Gastroesophageal sphincter (tissue), 4 donors: ENCODE measurements at regions not wholly inside any gene's neighbourhood (a gene's known extent, or its start where the extent isn't known, plus 50 kb on each side); places are given as distances from the start of the nearest gene placed in this dataset.
A peak's percentile ranks its signal among the peaks of the same experiment; 100 is the strongest.

Source experiments
- ATAC-seq: fragments of 150-250 bp; one replicate; pipeline ENCODE4 v1.9.1; 2016; ENCODE audit warnings: mild to moderate bottlenecking, moderate library complexity
- H3K27ac ChIP-seq, 4 donors: fragments of 200-600 bp; sonication (generic) in 3 of 4; 1 replicate in 3 of 4; 2 replicates in 1 of 4; pipeline ENCODE4 v1.5.1; 2016 to 2019
- H3K27me3 ChIP-seq: fragments of 200-600 bp; sonication (generic); one replicate; pipeline ENCODE4 v1.5.1; 2019
- H3K36me3 ChIP-seq, 2 donors: fragments of 200-600 bp; sonication (generic); one replicate each; pipeline ENCODE4 v1.5.1; 2019; ENCODE audit warnings: control low read depth in 1 of 2
- H3K4me1 ChIP-seq, 3 donors: fragments of 200-600 bp; sonication (generic); 1 replicate in 2 of 3; 2 replicates in 1 of 3; pipeline ENCODE4 v1.5.1; 2016 to 2019; ENCODE audit warnings: control low read depth in 2 of 3
- H3K4me3 ChIP-seq, 2 donors: fragments of 200-600 bp; sonication (generic); one replicate each; pipeline ENCODE4 v1.5.1; 2019; ENCODE audit warnings: mild to moderate bottlenecking in 1 of 2, moderate library complexity in 1 of 2
- H3K9me3 ChIP-seq, 3 donors: fragments of 200-600 bp; sonication (generic); one replicate each; pipeline ENCODE4 v1.5.1; 2017 to 2019; ENCODE audit warnings: control low read depth in 2 of 3
- CTCF ChIP-seq, 4 experiments: fragments of 200-600 bp in 2 of 4; fragments of 450-650 bp in 2 of 4; sonication (generic) in 1 of 4; IDR thresholded peaks; one replicate each; pipeline ENCODE4 v1.5.1; 2017 to 2019; ENCODE audit warnings: antibody characterized with exemption in 4 of 4, mild to moderate bottlenecking in 2 of 4, moderate library complexity in 2 of 4
- EP300 ChIP-seq: sonication (generic); formaldehyde crosslinking; IDR thresholded peaks from one replicate; pipeline ENCODE4 v1.6.1; 2017; ENCODE audit warnings: antibody characterized with exemption, mild to moderate bottlenecking
- POLR2A ChIP-seq, 2 donors: fragments of 450-650 bp; IDR thresholded peaks; one replicate each; pipeline ENCODE4 v1.6.1; 2017; ENCODE audit warnings: antibody characterized with exemption in 2 of 2, mild to moderate bottlenecking in 2 of 2, moderate library complexity in 1 of 2
- POLR2AphosphoS5 ChIP-seq: sonication (generic); formaldehyde crosslinking; IDR thresholded peaks from one replicate; pipeline ENCODE4 v1.6.1; 2017; ENCODE audit warnings: antibody characterized with exemption
- WGBS, 2 donors: methylation state at CpG; one replicate each; pipeline ENCODE4 v1.1.5; 2018; ENCODE audit warnings: low coverage in 1 of 2; 5-methylcytosine and 5-hydroxymethylcytosine counted together

GRCh38 chr12:114744691-114745090 lies 60.7 kb upstream of the TBX3 start:
- no peaks in the 10 kb centered on the region for H3K9me3 ChIP-seq
- no peaks in the 10 kb centered on the region for H3K36me3 ChIP-seq
- peak overlapping the region in 1 of 2 donors; percentile 34 for H3K4me3 ChIP-seq
- no peak overlapping the region for H3K27ac ChIP-seq
- no peaks in the 10 kb centered on the region for H3K27me3 ChIP-seq
- no peak for ATAC-seq
- TF ChIP-seq POLR2AphosphoS5 (peak; percentile 12), EP300 (no peak), CTCF (IDR thresholded peaks at IDR 0.05) (no peak)
- peaks cover 0 to 15% (median 0%) of the 10 kb centered on the region in 3 donors for H3K4me1 ChIP-seq
- 13 to 27% methylated on average over 6 to 13 of the region's 15 CpGs for WGBS, 2 donors

GRCh38 chr12:114744285-114744684 lies 60.3 kb upstream of the TBX3 start:
- Histone ChIP-seq H3K27ac (no peak overlapping the region), H3K27me3 (no peaks in the 10 kb centered on the region), H3K9me3 (no peaks in the 10 kb centered on the region), H3K36me3 (no peaks in the 10 kb centered on the region), H3K4me3 (no peak overlapping the region), H3K4me1 (peaks cover 0 to 15% (median 0%) of the 10 kb centered on the region in 3 donors)
- no peak for TF ChIP-seq POLR2A (IDR thresholded peaks at IDR 0.05)
- no peak for TF ChIP-seq CTCF (IDR thresholded peaks at IDR 0.05)
- TF ChIP-seq POLR2AphosphoS5: no peak
- no peak for TF ChIP-seq EP300
- WGBS, 2 donors: 92 to 95% methylated on average over 6 of the region's 6 CpGs
- no peak for ATAC-seq

GRCh38 chr12:114743799-114744198 lies 59.8 kb upstream of the TBX3 start:
- Histone ChIP-seq H3K27me3 (no peaks in the 10 kb centered on the region), H3K4me1 (peaks cover 0 to 15% (median 0%) of the 10 kb centered on the region in 3 donors), H3K9me3 (no peaks in the 10 kb centered on the region), H3K36me3 (no peaks in the 10 kb centered on the region), H3K27ac (no peak overlapping the region), H3K4me3 (no peak overlapping the region)
- TF ChIP-seq CTCF (IDR thresholded peaks at IDR 0.05) (no peak), POLR2A (IDR thresholded peaks at IDR 0.05) (no peak), POLR2AphosphoS5 (no peak), EP300 (no peak)
- ATAC-seq: no peak
- 83% methylated on average over 1 of the region's 1 CpG; no CpG with 5 or more reads in 1 of the 2 donors for WGBS, 2 donors

GRCh38 chr12:114743289-114743688 lies 59.3 kb upstream of the TBX3 start:
- H3K27ac ChIP-seq: no peak overlapping the region
- H3K36me3 ChIP-seq: no peaks in the 10 kb centered on the region
- H3K4me1 ChIP-seq: peaks cover 0 to 15% (median 0%) of the 10 kb centered on the region in 3 donors
- ATAC-seq: no peak
- WGBS, 2 donors: no CpG with 5 or more reads among the region's 4 CpGs
- H3K9me3 ChIP-seq: no peaks in the 10 kb centered on the region
- TF ChIP-seq POLR2AphosphoS5: no peak
- TF ChIP-seq POLR2A (IDR thresholded peaks at IDR 0.05): no peak
- TF ChIP-seq CTCF (IDR thresholded peaks at IDR 0.05): no peak
- TF ChIP-seq EP300: no peak
- H3K27me3 ChIP-seq: no peaks in the 10 kb centered on the region
- H3K4me3 ChIP-seq: no peak overlapping the region

GRCh38 chr12:114742363-114742762 lies 58.4 kb upstream of the TBX3 start:
- Histone ChIP-seq H3K27ac (no peak overlapping the region), H3K27me3 (no peaks in the 10 kb centered on the region), H3K4me1 (peaks cover 0 to 15% (median 0%) of the 10 kb centered on the region in 3 donors), H3K36me3 (no peaks in the 10 kb centered on the region), H3K9me3 (no peaks in the 10 kb centered on the region), H3K4me3 (no peak overlapping the region)
- WGBS, 2 donors: 73 to 94% methylated on average over 3 to 6 of the region's 9 CpGs
- ATAC-seq: no peak
- TF ChIP-seq CTCF (IDR thresholded peaks at IDR 0.05): no peak
- no peak for TF ChIP-seq EP300
- TF ChIP-seq POLR2A (IDR thresholded peaks at IDR 0.05): no peak
- no peak for TF ChIP-seq POLR2AphosphoS5
